HG02973 (cell line): ENCODE measurements at regions not wholly inside any gene's neighbourhood (a gene's known extent, or its start where the extent isn't known, plus 50 kb on each side); places are given as distances from the start of the nearest gene placed in this dataset.
A peak's percentile ranks its signal among the peaks of the same experiment; 100 is the strongest.
"Not testable (repeated sequence)": the region's sequence is repeated elsewhere in the genome, so short reads cannot be mapped to it uniquely, and the experiment has no call there.

Experiments used
- ATAC-seq: cut with Tn5 transposase; IDR thresholded peaks from one replicate; pipeline ENCODE4 v1.9.1; 2021; ENCODE audit warnings: moderate library complexity; ENCODE audit not compliant: unreplicated experiment

DNA sequence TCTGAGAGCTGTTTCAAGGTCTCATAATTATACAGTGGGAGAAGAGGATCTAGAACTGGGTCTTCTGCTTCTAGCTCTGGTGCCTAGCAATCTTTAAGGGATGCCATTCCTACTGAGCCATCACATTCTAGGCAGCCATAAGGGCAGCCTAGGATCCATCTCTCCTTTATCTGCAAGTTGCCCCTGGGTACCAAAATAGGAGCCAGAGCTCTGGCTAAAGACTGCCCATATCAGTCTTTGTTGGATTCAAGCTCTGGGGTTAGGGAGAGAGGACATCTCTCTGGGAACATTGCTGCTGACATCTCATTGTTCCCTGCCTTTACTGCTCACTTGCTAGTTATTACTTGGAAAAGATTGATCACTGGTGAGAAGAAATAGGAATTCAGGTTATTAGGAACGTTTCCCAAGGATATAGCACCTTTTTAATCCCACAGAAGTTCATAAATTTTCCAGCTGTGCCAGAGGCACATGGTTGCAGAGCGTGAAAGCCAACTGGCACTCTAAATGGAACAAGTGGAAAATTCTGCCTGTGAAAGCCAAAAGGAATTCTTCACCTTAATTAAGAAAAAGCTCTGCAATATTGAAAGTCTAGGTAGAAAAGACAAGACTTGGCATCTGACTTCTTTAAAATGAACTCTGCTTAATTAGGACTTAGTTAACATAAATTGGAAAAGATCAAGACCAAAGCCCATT, 102.2 kb downstream of the CDC42EP3 start:
- no peak for ATAC-seq

DNA sequence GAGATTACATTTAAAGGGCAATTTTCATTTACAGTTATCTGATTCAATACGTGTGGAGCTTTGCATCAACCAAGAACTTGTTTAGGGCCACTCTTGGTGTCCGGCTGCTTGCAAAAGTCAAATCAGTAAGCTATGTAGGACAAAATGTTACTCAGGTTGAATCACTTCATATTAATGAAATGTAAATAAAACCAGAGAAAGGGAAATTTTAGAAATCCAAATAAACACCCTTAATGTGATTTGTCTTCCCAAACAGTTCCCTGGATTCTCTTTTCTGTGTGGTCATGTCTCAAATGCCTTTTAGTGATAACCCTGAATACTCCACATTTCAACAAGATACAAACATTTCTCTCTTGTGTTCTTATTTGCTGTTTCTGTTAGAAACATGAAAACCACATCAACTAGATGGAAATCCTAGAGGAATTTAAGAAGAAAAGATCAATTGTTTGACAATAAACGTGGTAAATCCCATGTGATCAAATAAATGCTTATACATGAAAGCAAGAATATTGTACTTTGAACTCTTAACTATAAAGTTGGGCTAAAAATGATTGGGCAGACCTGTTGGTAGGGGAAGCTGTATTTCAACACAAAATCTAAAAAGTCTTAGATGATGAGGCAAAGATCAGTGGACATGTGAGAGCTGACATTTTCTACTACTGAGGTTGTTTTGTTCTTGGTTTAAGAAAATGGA, 101.3 kb downstream of the CDC42EP3 start:
- ATAC-seq = no peak

- ATAC-seq = peak; percentile 89
Measured at GRCh38 chr2:37570773-37571586, 100.5 kb downstream of the CDC42EP3 start.

DNA sequence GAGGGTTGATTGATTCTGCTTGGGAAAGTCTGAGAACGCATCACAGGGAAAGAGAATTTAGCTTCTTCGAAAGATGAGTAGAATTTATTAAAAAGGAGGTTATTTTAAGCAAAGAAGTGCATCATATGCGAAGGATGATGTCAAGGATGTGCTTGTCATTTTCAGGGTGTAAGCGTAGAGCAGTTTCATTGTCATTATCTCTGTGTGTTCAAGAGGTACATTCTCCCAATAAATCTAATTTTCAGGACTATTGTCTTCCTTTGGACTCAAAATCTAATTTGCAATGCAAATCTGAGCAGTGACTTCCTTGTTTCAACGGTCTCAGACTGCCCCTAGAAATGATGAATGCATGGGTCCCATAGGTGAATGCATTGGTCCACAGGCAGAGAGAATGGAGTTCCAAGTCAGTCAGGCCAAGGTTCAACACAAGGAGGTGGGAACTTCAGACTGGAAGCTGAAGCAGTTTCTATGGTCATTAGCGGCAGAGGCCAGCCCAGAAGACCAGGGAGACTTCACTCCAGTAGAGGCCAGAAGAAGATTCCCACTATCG, 99.8 kb downstream of the CDC42EP3 start:
- ATAC-seq = no peak

GRCh38 chr2:37573451-37574388, 97.7 kb downstream of the CDC42EP3 start:
- peak; percentile 45 for ATAC-seq

- ATAC-seq = no peak
Measured at GRCh38 chr2:37575780-37576179, 95.7 kb downstream of the CDC42EP3 start.

DNA sequence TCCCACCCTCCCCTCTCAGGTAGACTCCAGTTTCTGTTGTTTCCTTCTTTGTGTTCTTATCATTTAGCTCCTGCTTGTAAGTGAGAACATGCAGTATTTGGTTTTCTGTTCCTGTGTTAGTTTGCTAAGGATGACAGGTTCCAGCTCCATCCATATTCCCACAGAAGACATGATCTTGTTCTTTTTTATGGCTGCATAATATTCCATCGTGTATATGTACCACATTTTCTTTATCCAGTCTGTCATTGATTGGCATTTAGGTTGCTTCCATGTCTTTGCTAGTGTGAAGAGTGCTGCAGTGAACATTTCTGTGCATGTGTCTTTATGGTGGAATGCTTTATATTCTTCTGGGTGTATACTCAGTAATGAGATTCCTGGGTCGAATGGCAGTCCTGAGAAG, 95.2 kb downstream of the CDC42EP3 start:
- not testable (repeated sequence) for ATAC-seq

- no peak for ATAC-seq
Measured at GRCh38 chr2:37576831-37577230, 94.6 kb downstream of the CDC42EP3 start.

GRCh38 chr2:37579192-37579713, 92.2 kb downstream of the CDC42EP3 start:
- no peak for ATAC-seq

- not testable (repeated sequence) for ATAC-seq
Measured at GRCh38 chr2:37579949-37580348, 91.5 kb downstream of the CDC42EP3 start.

DNA sequence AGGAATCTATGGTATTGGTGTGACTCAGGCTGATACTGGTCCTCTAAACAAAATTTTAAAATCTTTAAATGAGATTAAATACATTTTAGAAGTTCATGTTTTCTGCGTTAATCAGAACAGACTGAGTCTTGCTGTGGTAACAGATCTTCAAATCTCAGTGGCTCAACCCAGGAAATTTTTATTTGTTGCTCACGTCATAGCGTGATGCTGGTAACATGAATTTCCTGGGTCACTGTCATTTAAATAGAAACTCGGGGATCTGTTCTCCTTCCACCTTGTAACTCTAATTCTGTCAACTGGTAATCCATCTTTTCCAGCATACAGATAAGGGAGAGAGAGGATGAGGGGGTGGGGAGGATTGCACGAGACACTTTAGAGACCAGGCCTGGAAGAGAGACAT, 90.0 kb downstream of the CDC42EP3 start:
- ATAC-seq = no peak

- ATAC-seq = no peak
Measured at GRCh38 chr2:37582481-37583220, 88.8 kb downstream of the CDC42EP3 start.

DNA sequence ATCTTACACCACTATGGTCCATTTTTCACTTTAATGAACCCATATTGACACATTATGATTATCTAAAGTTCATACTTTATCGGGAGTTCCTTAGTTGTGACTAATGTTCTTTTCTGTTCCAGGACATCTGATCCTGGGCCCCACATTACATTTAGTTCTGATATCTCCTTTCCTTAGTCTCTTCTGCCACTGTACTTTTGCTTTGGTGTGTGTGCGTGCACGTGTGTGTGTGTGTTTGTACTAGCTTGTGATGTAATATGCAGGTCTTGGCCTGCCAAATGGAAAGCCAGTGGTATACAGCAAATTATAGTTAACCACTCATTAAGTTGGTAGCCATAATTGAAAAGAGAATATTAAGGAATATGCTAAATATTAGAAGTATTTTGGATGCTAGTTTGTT, 88.0 kb downstream of the CDC42EP3 start:
- no peak for ATAC-seq

GRCh38 chr2:37583867-37584266, 87.6 kb downstream of the CDC42EP3 start:
- ATAC-seq = no peak

- ATAC-seq = peak; percentile 47
Measured at GRCh38 chr2:37585295-37585908, 86.0 kb downstream of the CDC42EP3 start.

- ATAC-seq = peak; percentile 53
Measured at GRCh38 chr2:37585982-37586621, 85.3 kb downstream of the CDC42EP3 start.

DNA sequence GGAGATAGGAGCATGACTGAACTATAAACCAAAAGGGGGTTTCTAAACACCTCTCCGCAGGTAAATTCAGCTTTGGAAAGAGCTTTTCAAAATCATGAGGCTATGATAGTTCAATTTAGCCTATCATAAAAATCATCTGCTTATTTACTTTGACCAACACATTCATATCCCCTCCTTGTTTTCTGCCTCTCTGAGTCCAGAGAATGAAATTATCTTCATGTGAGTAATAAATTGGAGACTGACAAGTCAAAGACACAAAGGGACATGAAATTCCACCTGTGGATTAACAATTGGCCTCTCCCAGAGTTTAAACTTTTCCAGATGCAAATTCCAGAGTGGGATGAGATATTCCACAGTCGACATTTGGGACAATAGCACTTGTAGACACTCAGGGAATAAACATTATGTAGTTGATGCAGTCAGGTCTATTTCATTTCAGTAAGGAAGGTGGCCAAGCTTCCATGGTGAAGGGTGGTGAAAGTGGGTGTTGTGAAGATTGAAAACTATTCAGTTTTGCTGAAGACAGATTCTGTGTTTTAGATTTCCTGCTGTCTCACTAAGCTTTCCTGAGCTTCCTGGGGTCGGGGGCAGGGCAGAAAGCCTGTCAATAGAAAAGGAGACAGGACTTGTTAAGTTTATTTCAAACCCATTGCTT, 84.7 kb downstream of the CDC42EP3 start:
- ATAC-seq = no peak

DNA sequence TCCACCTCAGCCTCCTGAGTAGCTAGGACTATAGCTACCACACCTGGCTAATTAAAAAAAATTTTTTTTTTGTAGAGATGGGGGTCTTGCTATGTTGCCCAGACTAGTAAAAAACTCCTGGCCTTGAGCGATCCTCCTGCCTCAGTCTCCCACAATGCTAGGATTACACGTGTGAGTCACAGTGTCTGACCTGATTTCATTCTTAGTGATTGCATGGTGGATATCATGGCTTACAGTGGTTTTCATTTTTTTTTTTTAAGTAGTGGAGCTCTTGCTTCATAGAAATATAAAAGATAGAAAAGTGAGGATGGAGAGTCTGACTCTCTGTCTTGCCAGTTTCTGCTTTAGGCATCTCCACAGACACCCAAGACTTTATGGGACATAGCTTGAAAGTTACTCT, 83.6 kb downstream of the CDC42EP3 start:
- ATAC-seq = no peak
